BLaER1 treated with 17β-estradiol and CSF1 and Interleukin-3, amounts not matched to agents 10 nM and 100 nM (cell line): ENCODE measurements at regions not wholly inside any gene's neighbourhood (a gene's known extent, or its start where the extent isn't known, plus 50 kb on each side); places are given as distances from the start of the nearest gene placed in this dataset.
"Not testable (repeated sequence)": the region's sequence is repeated elsewhere in the genome, so short reads cannot be mapped to it uniquely, and the experiment has no call there.

Experiments
- H3K27ac ChIP-seq, 11 experiments: shearing (Covaris generic); formaldehyde crosslinking; 2 replicates each; pipeline ENCODE4 v1.8.1; 2022
- H3K27me3 ChIP-seq, 11 experiments: shearing (Covaris generic); formaldehyde crosslinking; 2 replicates each; pipeline ENCODE4 v1.8.1; 2022
- H3K36me3 ChIP-seq, 11 experiments: shearing (Covaris generic); formaldehyde crosslinking; 2 replicates each; pipeline ENCODE4 v1.8.1; 2022
- H3K4me1 ChIP-seq, 10 experiments: shearing (Covaris generic); formaldehyde crosslinking; 2 replicates each; pipeline ENCODE4 v1.8.1; 2022
- H3K4me2 ChIP-seq, 11 experiments: shearing (Covaris generic); formaldehyde crosslinking; 2 replicates each; pipeline ENCODE4 v1.8.1; 2022
- H3K4me3 ChIP-seq, 10 experiments: shearing (Covaris generic); formaldehyde crosslinking; 2 replicates each; pipeline ENCODE4 v1.8.1; 2022
- H3K9ac ChIP-seq, 11 experiments: shearing (Covaris generic); formaldehyde crosslinking; 2 replicates each; pipeline ENCODE4 v1.8.1; 2022
- H3K9me3 ChIP-seq, 11 experiments: shearing (Covaris generic); formaldehyde crosslinking; replicated peaks in 1 of 11; 2 replicates each; pipeline ENCODE4 v1.8.1; 2022
- H4K20me1 ChIP-seq, 11 experiments: shearing (Covaris generic); formaldehyde crosslinking; 2 replicates each; pipeline ENCODE4 v1.8.1; 2022
- Cebpa-rat ChIP-seq, 11 experiments: shearing (Covaris generic); IDR thresholded peaks; 2 replicates each; pipeline ENCODE4 v1.8.1; 2022

GRCh38 chr2:44051593-44052347 is 56.0 kb upstream of the LRPPRC start:
- Histone ChIP-seq H3K27me3 (no peaks in the 10 kb centered on the region), H3K4me3 (no peak overlapping the region), H3K9me3 (no peaks in the 10 kb centered on the region), H3K4me2 (no peak overlapping the region), H3K27ac (no peak overlapping the region), H4K20me1 (no peaks in the 10 kb centered on the region), H3K9ac (no peak overlapping the region), H3K4me1 (no peaks in the 10 kb centered on the region), H3K36me3 (no peaks in the 10 kb centered on the region)
- TF ChIP-seq Cebpa-rat (IDR thresholded peaks at IDR 0.05) = no peak

- TF ChIP-seq Cebpa-rat (IDR thresholded peaks at IDR 0.05) = no peak
Observed at GRCh38 chr2:44052584-44052983, 56.8 kb upstream of the LRPPRC start.

GRCh38 chr2:44053052-44053451 is 57.3 kb upstream of the LRPPRC start:
- no peaks in the 10 kb centered on the region for H3K9me3 ChIP-seq
- H3K27ac ChIP-seq = no peak overlapping the region
- H4K20me1 ChIP-seq = no peaks in the 10 kb centered on the region
- no peak overlapping the region for H3K4me2 ChIP-seq
- no peak overlapping the region for H3K4me3 ChIP-seq
- H3K9ac ChIP-seq = no peak overlapping the region
- no peaks in the 10 kb centered on the region for H3K27me3 ChIP-seq
- H3K36me3 ChIP-seq = no peaks in the 10 kb centered on the region
- TF ChIP-seq Cebpa-rat (IDR thresholded peaks at IDR 0.05) = no peak
- H3K4me1 ChIP-seq = no peaks in the 10 kb centered on the region

More at GRCh38 chr2:44052584-44052983, 56.8 kb upstream of the LRPPRC start:
- no peaks in the 10 kb centered on the region for H3K9me3 ChIP-seq
- H3K36me3 ChIP-seq = no peaks in the 10 kb centered on the region
- no peaks in the 10 kb centered on the region for H3K27me3 ChIP-seq
- H3K9ac ChIP-seq = no peak overlapping the region
- H3K4me3 ChIP-seq = no peak overlapping the region
- H4K20me1 ChIP-seq = no peaks in the 10 kb centered on the region
- H3K4me1 ChIP-seq = no peaks in the 10 kb centered on the region
- no peak overlapping the region for H3K27ac ChIP-seq
- no peak overlapping the region for H3K4me2 ChIP-seq

GRCh38 chr2:44053456-44053855 is 57.7 kb upstream of the LRPPRC start:
- no peaks in the 10 kb centered on the region for H3K27me3 ChIP-seq
- H3K4me1 ChIP-seq = no peaks in the 10 kb centered on the region
- H3K4me2 ChIP-seq = no peak overlapping the region
- H3K27ac ChIP-seq = no peak overlapping the region
- H3K36me3 ChIP-seq = no peaks in the 10 kb centered on the region
- H3K9ac ChIP-seq = no peak overlapping the region
- no peaks in the 10 kb centered on the region for H3K9me3 ChIP-seq
- no peaks in the 10 kb centered on the region for H4K20me1 ChIP-seq
- no peak overlapping the region for H3K4me3 ChIP-seq
- no peak for TF ChIP-seq Cebpa-rat (IDR thresholded peaks at IDR 0.05)

- Histone ChIP-seq H3K36me3 (no peaks in the 10 kb centered on the region), H3K27me3 (no peaks in the 10 kb centered on the region), H3K4me3 (no peak overlapping the region), H4K20me1 (no peaks in the 10 kb centered on the region), H3K4me2 (no peak overlapping the region), H3K9me3 (peaks cover 0 to 11% (median 6%) of the 10 kb centered on the region in 11 experiments; a peak in 12 of 22 replicates), H3K27ac (no peak overlapping the region), H3K9ac (no peak overlapping the region), H3K4me1 (no peaks in the 10 kb centered on the region)
- TF ChIP-seq Cebpa-rat (IDR thresholded peaks at IDR 0.05) = no peak
Observed at GRCh38 chr2:44055229-44055628, 59.4 kb upstream of the LRPPRC start.

- H3K9me3 ChIP-seq = peaks cover 0 to 14% (median 8%) of the 10 kb centered on the region in 11 experiments; a peak in 12 of 22 replicates
- no peaks in the 10 kb centered on the region for H3K27me3 ChIP-seq
- no peak for TF ChIP-seq Cebpa-rat (IDR thresholded peaks at IDR 0.05)
- H3K4me2 ChIP-seq = no peak overlapping the region
- H3K4me1 ChIP-seq = no peaks in the 10 kb centered on the region
- no peaks in the 10 kb centered on the region for H3K36me3 ChIP-seq
- H3K4me3 ChIP-seq = no peak overlapping the region
- no peaks in the 10 kb centered on the region for H4K20me1 ChIP-seq
- no peak overlapping the region for H3K27ac ChIP-seq
- H3K9ac ChIP-seq = no peak overlapping the region
Observed at GRCh38 chr2:44055664-44056063, 59.9 kb upstream of the LRPPRC start.

GRCh38 chr2:44056947-44057346 is 61.2 kb upstream of the LRPPRC start:
- Histone ChIP-seq H3K36me3 (no peaks in the 10 kb centered on the region), H4K20me1 (no peaks in the 10 kb centered on the region)
- no peak for TF ChIP-seq Cebpa-rat (IDR thresholded peaks at IDR 0.05)

GRCh38 chr2:44060286-44060685 is 64.5 kb upstream of the LRPPRC start:
- not testable (repeated sequence) for H3K4me3 ChIP-seq, H4K20me1 ChIP-seq, H3K9ac ChIP-seq, H3K36me3 ChIP-seq, H3K4me1 ChIP-seq, H3K4me2 ChIP-seq, H3K27ac ChIP-seq, H3K27me3 ChIP-seq
- H3K9me3 ChIP-seq = peaks cover 0 to 14% (median 8%) of the 10 kb centered on the region in 11 experiments; a peak in 13 of 22 replicates

More at GRCh38 chr2:44056947-44057346, 61.2 kb upstream of the LRPPRC start:
- no peak overlapping the region for H3K4me3 ChIP-seq
- H3K4me2 ChIP-seq = no peak overlapping the region
- no peaks in the 10 kb centered on the region for H3K4me1 ChIP-seq
- H3K27me3 ChIP-seq = no peaks in the 10 kb centered on the region
- peaks cover 0 to 14% (median 8%) of the 10 kb centered on the region in 11 experiments; a peak in 13 of 22 replicates for H3K9me3 ChIP-seq
- H3K9ac ChIP-seq = no peak overlapping the region
- H3K27ac ChIP-seq = no peak overlapping the region

- Histone ChIP-seq H3K4me2 (no peak overlapping the region), H3K4me1 (no peaks in the 10 kb centered on the region), H3K4me3 (no peak overlapping the region), H3K27ac (no peak overlapping the region), H3K9me3 (peaks cover 0 to 14% (median 8%) of the 10 kb centered on the region in 11 experiments; a peak in 13 of 22 replicates), H3K9ac (no peak overlapping the region), H4K20me1 (no peaks in the 10 kb centered on the region), H3K27me3 (no peaks in the 10 kb centered on the region), H3K36me3 (no peaks in the 10 kb centered on the region)
- TF ChIP-seq Cebpa-rat (IDR thresholded peaks at IDR 0.05) = no peak
Observed at GRCh38 chr2:44060990-44061389, 65.2 kb upstream of the LRPPRC start.

- Histone ChIP-seq H3K27me3 (no peaks in the 10 kb centered on the region), H3K4me1 (no peaks in the 10 kb centered on the region), H3K9ac (no peak overlapping the region), H3K4me3 (no peak overlapping the region), H3K36me3 (no peaks in the 10 kb centered on the region), H3K9me3 (peaks cover 0 to 14% (median 8%) of the 10 kb centered on the region in 11 experiments; a peak in 13 of 22 replicates), H3K4me2 (no peak overlapping the region), H3K27ac (no peak overlapping the region), H4K20me1 (no peaks in the 10 kb centered on the region)
- no peak for TF ChIP-seq Cebpa-rat (IDR thresholded peaks at IDR 0.05)
Observed at GRCh38 chr2:44061469-44061868, 65.7 kb upstream of the LRPPRC start.
